H9 (cell line): ENCODE measurements at regions not wholly inside any gene's neighbourhood (a gene's known extent, or its start where the extent isn't known, plus 50 kb on each side); places are given as distances from the start of the nearest gene placed in this dataset.

ENCODE experiments used
- DNase-seq: peaks from one replicate; pipeline ENCODE4 v3.0.0-alpha.2; 2017
- H2AFZ ChIP-seq: one replicate; pipeline ENCODE4 v1.6.1; 2013; ENCODE audit warnings: mild to moderate bottlenecking, low read length, control low read depth, moderate library complexity
- H2AK5ac ChIP-seq: 2 replicates; pipeline ENCODE4 v1.6.1; 2013; ENCODE audit warnings: low read length, control low read depth, mixed read lengths; ENCODE audit not compliant: insufficient read length
- H2BK120ac ChIP-seq: one replicate; pipeline ENCODE4 v1.6.1; 2013; ENCODE audit warnings: low read depth, mild to moderate bottlenecking, low read length, control low read depth, inconsistent platforms; ENCODE audit not compliant: poor library complexity, severe bottlenecking
- H2BK12ac ChIP-seq: 2 replicates; pipeline ENCODE4 v1.6.1; 2013; ENCODE audit warnings: low read length, control low read depth, mixed read lengths, low read depth; ENCODE audit not compliant: insufficient read length
- H2BK15ac ChIP-seq: 2 replicates; pipeline ENCODE4 v1.6.1; 2013; ENCODE audit warnings: low read depth, low read length, control low read depth
- H2BK20ac ChIP-seq: one replicate; pipeline ENCODE4 v1.6.1; 2013; ENCODE audit warnings: low read depth, mild to moderate bottlenecking, low read length, control low read depth, inconsistent platforms; ENCODE audit not compliant: poor library complexity, severe bottlenecking
- H2BK5ac ChIP-seq: 2 replicates; pipeline ENCODE4 v1.6.1; 2013; ENCODE audit warnings: low read length, control low read depth, mixed read lengths; ENCODE audit not compliant: insufficient read length
- H3K14ac ChIP-seq: 2 replicates; pipeline ENCODE4 v1.6.1; 2013; ENCODE audit warnings: low read length, control low read depth; ENCODE audit not compliant: insufficient read depth
- H3K18ac ChIP-seq: 2 replicates; pipeline ENCODE4 v1.6.1; 2013; ENCODE audit warnings: low read depth, mild to moderate bottlenecking, mixed read lengths, low read length, control low read depth; ENCODE audit not compliant: insufficient read length
- H3K23ac ChIP-seq: 2 replicates; pipeline ENCODE4 v1.6.1; 2013; ENCODE audit warnings: low read length, control low read depth, mixed read lengths, low read depth; ENCODE audit not compliant: insufficient read length
- H3K23me2 ChIP-seq: 2 replicates; pipeline ENCODE4 v1.6.1; 2013; ENCODE audit warnings: low read depth, mild to moderate bottlenecking, mixed read lengths, low read length, control low read depth; ENCODE audit not compliant: insufficient read length, poor library complexity, severe bottlenecking
- H3K27ac ChIP-seq: 2 replicates; pipeline ENCODE4 v1.5.1; 2013; ENCODE audit warnings: low read length, control low read depth, mixed read lengths, low read depth; ENCODE audit not compliant: insufficient read length
- H3K27me3 ChIP-seq: 2 replicates; pipeline ENCODE4 v1.6.1; 2013; ENCODE audit warnings: low read length, control low read depth, inconsistent platforms; ENCODE audit not compliant: insufficient read depth
- H3K4ac ChIP-seq: 2 replicates; pipeline ENCODE4 v1.6.1; 2013; ENCODE audit warnings: low read depth, mild to moderate bottlenecking, control low read depth, inconsistent platforms, low read length, moderate library complexity
- H3K4me1 ChIP-seq: 2 replicates; pipeline ENCODE4 v1.6.1; 2013; ENCODE audit warnings: low read length, control low read depth, inconsistent platforms; ENCODE audit not compliant: insufficient read depth
- H3K4me2 ChIP-seq: 2 replicates; pipeline ENCODE4 v1.6.1; 2013; ENCODE audit warnings: low read length, control low read depth, mixed read lengths; ENCODE audit not compliant: insufficient read length, insufficient read depth
- H3K56ac ChIP-seq: 2 replicates; pipeline ENCODE4 v1.6.1; 2013; ENCODE audit warnings: low read depth, mild to moderate bottlenecking, mixed read lengths, low read length, control low read depth; ENCODE audit not compliant: insufficient read length
- H3K79me1 ChIP-seq: 2 replicates; pipeline ENCODE4 v1.6.1; 2013; ENCODE audit warnings: low read depth, mild to moderate bottlenecking, moderate library complexity, low read length, control low read depth, inconsistent platforms; ENCODE audit not compliant: insufficient read depth, poor library complexity, severe bottlenecking
- H3K79me2 ChIP-seq: 2 replicates; pipeline ENCODE4 v1.6.1; 2013; ENCODE audit warnings: low read length, control low read depth, inconsistent platforms; ENCODE audit not compliant: insufficient read depth
- H3K9ac ChIP-seq: 2 replicates; pipeline ENCODE4 v1.6.1; 2013; ENCODE audit warnings: low read length, control low read depth, mixed read lengths; ENCODE audit not compliant: insufficient read length; ENCODE audit errors: extremely low read depth
- H3K9me3 ChIP-seq: one replicate; pipeline ENCODE4 v1.6.1; 2013; ENCODE audit warnings: low read depth, low read length, inconsistent platforms; ENCODE audit not compliant: control insufficient read depth
- H3T11ph ChIP-seq: one replicate; pipeline ENCODE4 v1.6.1; 2013; ENCODE audit warnings: mild to moderate bottlenecking, low read length, control low read depth, inconsistent platforms
- H4K20me1 ChIP-seq: one replicate; pipeline ENCODE4 v1.6.1; 2013; ENCODE audit not compliant: control insufficient read depth, insufficient read length, insufficient read depth
- H4K5ac ChIP-seq: 2 replicates; pipeline ENCODE4 v1.6.1; 2013; ENCODE audit warnings: low read depth, mild to moderate bottlenecking, mixed read lengths, low read length, control low read depth; ENCODE audit not compliant: insufficient read length
- H4K8ac ChIP-seq: replicated peaks from 2 replicates; pipeline ENCODE4 v1.6.1; 2013; ENCODE audit warnings: low read length, control low read depth, mixed read lengths, low read depth; ENCODE audit not compliant: insufficient read length
- H4K91ac ChIP-seq: 2 replicates; pipeline ENCODE4 v1.6.1; 2013; ENCODE audit warnings: low read depth, mild to moderate bottlenecking, moderate library complexity, mixed read lengths, low read length, control low read depth; ENCODE audit not compliant: insufficient read length
- H3K27ac Mint-ChIP-seq, 3 experiments: 2 replicates in 2 of 3; 3 replicates in 1 of 3; pipeline ENCODE4 v1.8.0; 2020 to 2021; ENCODE audit warnings: mixed read lengths in 3 of 3, mild to moderate bottlenecking in 1 of 3, moderate library complexity in 1 of 3
- H3K27me3 Mint-ChIP-seq: 2 replicates; pipeline ENCODE4 v1.8.0; 2021; ENCODE audit warnings: low read depth, mild to moderate bottlenecking, moderate library complexity, mixed read lengths
- H3K36me3 Mint-ChIP-seq, 3 experiments: 2 replicates in 2 of 3; 3 replicates in 1 of 3; pipeline ENCODE4 v1.8.0; 2020 to 2021; ENCODE audit warnings: low read depth in 3 of 3, mixed read lengths in 3 of 3; ENCODE audit not compliant: insufficient read depth in 1 of 3
- H3K4me1 Mint-ChIP-seq, 2 experiments: 2 replicates each; pipeline ENCODE4 v1.8.0; 2020; ENCODE audit warnings: mixed read lengths in 2 of 2
- H3K4me3 Mint-ChIP-seq, 2 experiments: 2 replicates in 1 of 2; 3 replicates in 1 of 2; pipeline ENCODE4 v1.8.0; 2020 to 2021; ENCODE audit warnings: mild to moderate bottlenecking in 2 of 2, mixed read lengths in 2 of 2, moderate library complexity in 1 of 2
- H3K9me3 Mint-ChIP-seq, 2 experiments: 2 replicates in 1 of 2; 3 replicates in 1 of 2; pipeline ENCODE4 v1.8.0; 2020; ENCODE audit warnings: mild to moderate bottlenecking in 2 of 2, mixed read lengths in 2 of 2, moderate library complexity in 1 of 2
- WGBS: extraction: QIAGEN DNeasy Blood & Tissue Kit; methylation state at CpG from one replicate; pipeline ENCODE4 v1.1.7; 2013; ENCODE audit warnings: missing lambda C conversion rate, low lambda C conversion rate, mixed read lengths; ENCODE audit not compliant: insufficient read length; ENCODE audit errors: extremely low coverage; 5-methylcytosine and 5-hydroxymethylcytosine counted together
- TF ChIP-seq, protein P1 (sequence below): fragments of 200-600 bp; sonication (generic); conservative IDR thresholded peaks from 3 replicates; pipeline ENCODE4 v1.8.0; 2021; ENCODE audit warnings: antibody characterized with exemption, mild to moderate bottlenecking

DNA sequence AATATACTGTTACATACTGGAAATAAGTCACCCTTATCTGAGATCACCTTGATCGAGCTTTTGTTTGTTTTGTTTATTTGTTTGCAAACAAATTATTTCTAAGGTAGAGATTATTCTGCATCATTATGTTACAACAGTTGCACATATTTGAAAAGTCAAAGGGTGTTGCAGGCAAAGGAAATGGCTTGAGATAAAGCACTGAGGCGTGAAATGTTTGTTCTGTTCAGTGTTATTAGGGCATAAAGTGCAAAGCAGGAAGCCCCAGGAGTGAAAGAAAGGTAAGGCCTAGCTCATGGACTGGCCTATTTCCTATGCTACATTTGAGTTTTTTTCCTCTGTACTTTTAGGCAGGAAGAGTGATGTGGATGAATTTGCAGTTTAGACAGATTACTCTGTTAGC lies 1815.6 kb upstream of the LRRTM1 start:
- Histone ChIP-seq H3K79me2 (no peaks in the 10 kb centered on the region), H3K79me1 (no peaks in the 10 kb centered on the region), H4K20me1 (no peaks in the 10 kb centered on the region), H3K23me2 (no peaks in the 10 kb centered on the region), H3T11ph (no peak overlapping the region), H4K91ac (no peak overlapping the region), H2BK15ac (no peak overlapping the region), H2BK12ac (no peak overlapping the region), H2BK120ac (no peak overlapping the region), H2AK5ac (no peak overlapping the region), H3K4me2 (no peak overlapping the region), H3K23ac (no peak overlapping the region), H2AFZ (no peak overlapping the region), H3K4ac (no peak overlapping the region), H3K27ac (no peak overlapping the region), H3K4me1 (no peaks in the 10 kb centered on the region), H3K18ac (no peak overlapping the region), H3K9ac (no peak overlapping the region), H2BK5ac (no peak overlapping the region), H3K27me3 (no peaks in the 10 kb centered on the region), H3K14ac (no peak overlapping the region), H3K9me3 (no peaks in the 10 kb centered on the region), H3K56ac (no peak overlapping the region), H4K8ac (no peak overlapping the region), H4K5ac (no peak overlapping the region), H2BK20ac (no peak overlapping the region)
- TF ChIP-seq, protein P1, sequence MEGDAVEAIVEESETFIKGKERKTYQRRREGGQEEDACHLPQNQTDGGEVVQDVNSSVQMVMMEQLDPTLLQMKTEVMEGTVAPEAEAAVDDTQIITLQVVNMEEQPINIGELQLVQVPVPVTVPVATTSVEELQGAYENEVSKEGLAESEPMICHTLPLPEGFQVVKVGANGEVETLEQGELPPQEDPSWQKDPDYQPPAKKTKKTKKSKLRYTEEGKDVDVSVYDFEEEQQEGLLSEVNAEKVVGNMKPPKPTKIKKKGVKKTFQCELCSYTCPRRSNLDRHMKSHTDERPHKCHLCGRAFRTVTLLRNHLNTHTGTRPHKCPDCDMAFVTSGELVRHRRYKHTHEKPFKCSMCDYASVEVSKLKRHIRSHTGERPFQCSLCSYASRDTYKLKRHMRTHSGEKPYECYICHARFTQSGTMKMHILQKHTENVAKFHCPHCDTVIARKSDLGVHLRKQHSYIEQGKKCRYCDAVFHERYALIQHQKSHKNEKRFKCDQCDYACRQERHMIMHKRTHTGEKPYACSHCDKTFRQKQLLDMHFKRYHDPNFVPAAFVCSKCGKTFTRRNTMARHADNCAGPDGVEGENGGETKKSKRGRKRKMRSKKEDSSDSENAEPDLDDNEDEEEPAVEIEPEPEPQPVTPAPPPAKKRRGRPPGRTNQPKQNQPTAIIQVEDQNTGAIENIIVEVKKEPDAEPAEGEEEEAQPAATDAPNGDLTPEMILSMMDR, result no peak
- no peak overlapping the region for H3K4me3 Mint-ChIP-seq
- no peaks in the 10 kb centered on the region for H3K4me1 Mint-ChIP-seq
- DNase-seq, result no peak
- no peaks in the 10 kb centered on the region for H3K27me3 Mint-ChIP-seq
- no CpG with 5 or more reads among the region's 2 CpGs for WGBS
- no peak overlapping the region for H3K27ac Mint-ChIP-seq
- H3K9me3 Mint-ChIP-seq, result no peaks in the 10 kb centered on the region
- no peaks in the 10 kb centered on the region; a peak in 1 of 7 replicates for H3K36me3 Mint-ChIP-seq
